ENCODE measurements at regions not wholly inside any gene's neighbourhood (a gene's known extent, or its start where the extent isn't known, plus 50 kb on each side); places are given as distances from the start of the nearest gene placed in this dataset.

GRCh38 chr11:21838427-21838826, 354.5 kb upstream of the ANO5 start:
- TF ChIP-seq POLR2A (IDR thresholded peaks at IDR 0.05) (no peak), CTCF (IDR thresholded peaks at IDR 0.05) (no peak)

Data from sigmoid colon (tissue), 3 donors.